Ovary (tissue), 7 donors: ENCODE measurements at regions not wholly inside any gene's neighbourhood (a gene's known extent, or its start where the extent isn't known, plus 50 kb on each side); places are given as distances from the start of the nearest gene placed in this dataset.
"Not testable (repeated sequence)": the region's sequence is repeated elsewhere in the genome, so short reads cannot be mapped to it uniquely, and the experiment has no call there.

Source experiments
- DNase-seq, 5 donors: peaks; one replicate each; pipeline ENCODE4 v3.0.0-alpha.2; 2019 to 2020
- H3K27ac ChIP-seq, 2 donors: fragments of 200-600 bp; one replicate each; pipeline versions ENCODE4 v1.5.1 to v1.8.0; 2019 to 2022
- H3K27me3 ChIP-seq: fragments of 200-600 bp; one replicate; pipeline ENCODE4 v1.8.0; 2022
- H3K36me3 ChIP-seq: fragments of 200-600 bp; sonication (generic); one replicate; pipeline ENCODE4 v1.5.1; 2019
- H3K4me1 ChIP-seq: one replicate; pipeline ENCODE4 v1.8.1; 2013; ENCODE audit warnings: mild to moderate bottlenecking, moderate library complexity; ENCODE audit not compliant: insufficient read depth
- H3K4me3 ChIP-seq: fragments of 200-600 bp; sonication (generic); one replicate; pipeline ENCODE4 v1.5.1; 2017
- H3K9me3 ChIP-seq, 2 donors: fragments of 200-600 bp in 1 of 2; sonication (generic) in 1 of 2; one replicate each; pipeline versions ENCODE4 v1.5.1 to v1.8.1; 2013 to 2019; ENCODE audit warnings: mild to moderate bottlenecking in 1 of 2, moderate library complexity in 1 of 2
- CTCF ChIP-seq, 3 donors: fragments of 450-650 bp in 2 of 3; fragments of 200-600 bp in 1 of 3; IDR thresholded peaks; one replicate each; pipeline versions ENCODE4 v1.5.1 to v1.8.0; 2016 to 2022; ENCODE audit warnings: antibody characterized with exemption in 3 of 3, mild to moderate bottlenecking in 1 of 3
- EP300 ChIP-seq: sonication (generic); formaldehyde crosslinking; IDR thresholded peaks from one replicate; pipeline ENCODE4 v1.6.1; 2017; ENCODE audit warnings: antibody characterized with exemption
- POLR2A ChIP-seq: fragments of 450-650 bp; IDR thresholded peaks from one replicate; pipeline ENCODE4 v1.6.1; 2017; ENCODE audit warnings: antibody characterized with exemption, mild to moderate bottlenecking, moderate library complexity
- WGBS, 3 donors: extraction: QIAGEN DNeasy Blood & Tissue Kit in 1 of 3; methylation state at CpG; one replicate each; pipeline versions ENCODE4 v1.1.5 to v1.1.7; 2013 to 2017; 5-methylcytosine and 5-hydroxymethylcytosine counted together
- intact Hi-C, 4 donors: fragments of 100-400 bp; cut with DNase I; formaldehyde crosslinking; loops; one replicate each; pipeline versions ENCODE4 v1.11.0 to v1.15.1; 2022 to 2023
- donor health status: DM: no; HTN: no; CAD: no; lungs with moderate emphysema.
- donor health status: DM: no; HTN: no; CAD: no.
- donor health status: Bipolar disorder and iron deficiency.
- donor health status: DM: no; HTN: no; CAD: no.
- donor health status: DM: yes; HTN: yes; CAD: no.

GRCh38 chrX:150088042-150088441 is 149.8 kb upstream of the EOLA2 start:
- H3K27me3 ChIP-seq = no peaks in the 10 kb centered on the region
- no peak for DNase-seq
- H3K4me3 ChIP-seq = no peak overlapping the region
- no peak overlapping the region for H3K27ac ChIP-seq
- TF ChIP-seq EP300 = no peak
- no peak for TF ChIP-seq POLR2A
- no peak for TF ChIP-seq CTCF (IDR thresholded peaks at IDR 0.05)
- H3K36me3 ChIP-seq = no peaks in the 10 kb centered on the region
- intact Hi-C loops = no loop called here
- 70 to 76% (median 75%) methylated on average over 5 of the region's 5 CpGs for WGBS, 3 donors
- no peaks in the 10 kb centered on the region for H3K4me1 ChIP-seq
- no peaks in the 10 kb centered on the region for H3K9me3 ChIP-seq

- intact Hi-C loops = no loop called here
- TF ChIP-seq CTCF (IDR thresholded peaks at IDR 0.05) (no peak), EP300 (no peak), POLR2A (no peak)
- H3K4me1 ChIP-seq = no peaks in the 10 kb centered on the region
- no peak for DNase-seq
- no peak overlapping the region for H3K27ac ChIP-seq
- H3K9me3 ChIP-seq = no peaks in the 10 kb centered on the region
- WGBS, 3 donors = 86 to 92% (median 87%) methylated on average over 5 of the region's 5 CpGs
- no peaks in the 10 kb centered on the region for H3K27me3 ChIP-seq
- H3K4me3 ChIP-seq = no peak overlapping the region
- H3K36me3 ChIP-seq = no peaks in the 10 kb centered on the region
These were observed 150.7 kb upstream of the EOLA2 start for GRCh38 chrX:150088766-150089518.

DNA sequence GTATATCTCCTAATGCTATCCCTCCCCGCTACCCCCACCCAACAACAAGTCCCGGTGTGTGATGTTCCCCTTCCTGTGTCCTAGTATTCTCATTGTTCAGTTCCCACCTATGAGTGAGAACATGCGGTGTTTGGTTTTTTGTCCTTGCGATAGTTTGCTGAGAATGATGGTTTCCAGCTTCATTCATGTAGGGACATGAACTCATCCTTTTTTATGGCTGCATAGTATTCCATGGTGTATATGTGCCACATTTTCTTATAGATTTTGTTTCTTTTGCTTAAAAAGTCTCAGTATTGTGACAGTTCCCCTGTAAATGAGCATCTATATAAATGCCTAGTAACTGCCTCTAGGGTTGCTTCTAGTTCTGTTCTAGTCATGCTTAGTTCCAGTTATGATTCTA is 153.0 kb upstream of the EOLA2 start:
- H3K36me3 ChIP-seq, H3K4me3 ChIP-seq, H3K27ac ChIP-seq, H3K4me1 ChIP-seq, DNase-seq, H3K9me3 ChIP-seq, H3K27me3 ChIP-seq, intact Hi-C loops: not testable (repeated sequence)
- WGBS, 3 donors = 85 to 90% (median 87%) methylated on average over 4 of the region's 4 CpGs

DNA sequence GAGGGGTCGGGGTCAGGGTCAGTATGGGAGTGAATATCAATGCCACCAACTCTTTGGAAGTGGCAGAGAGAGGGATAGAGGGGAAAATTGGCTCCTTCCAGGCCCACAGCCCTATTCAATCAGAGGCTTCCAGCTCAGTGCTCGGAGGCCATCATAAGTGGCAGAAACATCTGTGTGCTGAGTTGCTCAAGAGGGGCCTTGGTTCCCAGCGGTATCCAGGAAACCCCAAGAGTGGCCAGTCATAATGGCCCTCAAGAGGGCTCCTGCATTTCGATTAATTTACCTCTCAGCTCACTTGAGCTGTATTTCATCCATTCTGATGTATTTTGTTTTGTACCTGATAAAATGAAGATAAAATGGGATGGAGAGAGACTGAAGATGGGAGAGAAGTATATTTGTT is 154.3 kb upstream of the EOLA2 start:
- H3K9me3 ChIP-seq = no peaks in the 10 kb centered on the region
- no peak for DNase-seq
- H3K27ac ChIP-seq = no peak overlapping the region
- no peaks in the 10 kb centered on the region for H3K36me3 ChIP-seq
- H3K27me3 ChIP-seq = no peaks in the 10 kb centered on the region
- H3K4me3 ChIP-seq = no peak overlapping the region
- 63 to 67% (median 65%) methylated on average over 4 of the region's 4 CpGs for WGBS, 3 donors
- intact Hi-C loops = no loop called here
- H3K4me1 ChIP-seq = no peaks in the 10 kb centered on the region
- TF ChIP-seq CTCF (IDR thresholded peaks at IDR 0.05) = no peak
- no peak for TF ChIP-seq EP300
- TF ChIP-seq POLR2A = no peak

DNA sequence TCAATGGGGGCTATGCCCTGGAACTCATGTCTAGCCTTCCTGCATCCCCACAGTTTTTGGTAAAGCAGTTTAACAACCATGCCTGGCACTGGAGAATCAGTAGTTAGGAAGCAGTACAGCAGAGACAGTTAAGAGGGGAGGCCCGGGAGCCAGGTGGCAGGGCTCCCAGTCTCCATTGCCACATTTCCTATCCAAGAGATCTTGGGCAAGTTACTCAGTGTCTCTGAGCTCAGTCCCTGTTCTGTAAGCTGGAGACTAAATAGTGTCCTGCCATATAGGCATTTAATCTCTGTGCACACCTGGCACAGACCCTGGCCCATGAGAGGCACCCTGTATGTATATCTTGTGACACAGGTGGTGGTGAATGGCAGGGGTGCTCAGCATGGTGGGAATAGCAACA is 156.1 kb upstream of the EOLA2 start:
- intact Hi-C loops = no loop called here
- Histone ChIP-seq H3K36me3 (no peaks in the 10 kb centered on the region), H3K27me3 (no peaks in the 10 kb centered on the region), H3K27ac (no peak overlapping the region), H3K4me3 (no peak overlapping the region), H3K4me1 (no peaks in the 10 kb centered on the region), H3K9me3 (no peaks in the 10 kb centered on the region)
- no peak for DNase-seq
- WGBS, 3 donors = 60 to 67% (median 67%) methylated on average over 1 of the region's 1 CpG
- no peak for TF ChIP-seq POLR2A
- no peak for TF ChIP-seq CTCF (IDR thresholded peaks at IDR 0.05)
- no peak for TF ChIP-seq EP300
